ENCODE measurements at regions not wholly inside any gene's neighbourhood (a gene's known extent, or its start where the extent isn't known, plus 50 kb on each side); places are given as distances from the start of the nearest gene placed in this dataset.
"Not testable (repeated sequence)": the region's sequence is repeated elsewhere in the genome, so short reads cannot be mapped to it uniquely, and the experiment has no call there.

DNA sequence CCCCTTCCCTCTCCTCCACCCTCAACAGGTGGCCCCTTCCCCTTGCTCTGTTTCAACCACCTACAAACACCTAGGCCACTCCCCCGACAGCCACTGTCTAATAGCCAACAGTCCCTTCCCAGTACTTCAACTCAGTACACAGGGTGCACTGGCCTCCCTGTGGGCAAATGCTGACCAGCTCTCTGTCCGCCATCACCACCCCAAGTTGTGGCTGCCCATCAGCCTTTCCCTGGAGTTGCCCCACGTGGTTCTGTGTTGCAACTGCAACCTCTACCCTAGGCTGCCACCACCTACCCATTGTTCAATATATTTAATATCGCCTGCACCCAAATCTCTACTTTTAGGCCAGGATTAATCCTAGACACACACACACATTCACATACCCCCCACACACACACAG is 173.5 kb downstream of the MREG start:
- DNase-seq (ENCODE audit: low spot score) = no peak
- in situ Hi-C loops (cut with HindIII; ENCODE audit: low sequenced_read_pairs) = no loop called here

DNA sequence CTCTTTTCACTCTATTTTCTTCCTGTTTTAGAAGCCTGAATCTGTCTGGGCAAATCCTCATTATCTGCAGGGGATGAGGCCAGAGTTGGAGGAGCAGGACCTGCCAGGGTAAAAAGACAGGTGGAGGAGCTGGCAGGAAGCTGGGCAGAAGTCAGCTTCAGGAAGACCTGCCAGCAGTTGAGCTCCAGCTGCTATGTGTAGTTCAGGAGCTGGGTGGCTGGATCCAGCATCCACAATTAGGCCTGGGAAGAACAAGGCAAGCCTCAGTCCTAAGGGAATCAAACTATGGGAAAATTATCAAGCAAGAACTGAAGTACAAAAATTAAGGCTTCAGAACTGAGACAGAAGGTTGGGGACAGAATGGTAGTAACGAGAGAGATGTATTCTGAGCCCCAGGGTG is 174.0 kb downstream of the MREG start:
- in situ Hi-C loops (cut with HindIII; ENCODE audit: low sequenced_read_pairs) = no loop called here

DNA sequence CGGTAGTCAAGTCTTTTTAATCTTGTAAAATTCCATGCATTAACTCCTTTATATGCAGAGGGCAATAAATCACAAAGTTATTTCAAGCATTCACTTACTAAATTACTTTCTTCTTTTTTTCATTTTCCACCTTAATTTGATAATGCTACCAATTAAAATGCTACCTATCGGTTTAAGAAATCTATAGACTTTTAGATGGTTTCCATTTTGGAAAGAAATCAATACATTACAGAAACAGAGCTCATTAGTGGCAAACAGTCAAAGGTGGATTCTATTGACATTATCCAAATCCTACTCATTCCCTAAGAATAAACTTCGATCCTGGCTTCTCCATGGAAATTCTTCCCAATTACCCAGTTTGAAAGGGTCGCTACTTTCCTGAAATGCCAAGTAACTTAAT is 176.5 kb downstream of the MREG start:
- DNase-seq (ENCODE audit: low spot score) = no peak
- in situ Hi-C loops (cut with HindIII; ENCODE audit: low sequenced_read_pairs) = no loop called here

More for the DNA sequence above, 174.0 kb downstream of the MREG start:
- DNase-seq (ENCODE audit: low spot score) = no peak

DNA sequence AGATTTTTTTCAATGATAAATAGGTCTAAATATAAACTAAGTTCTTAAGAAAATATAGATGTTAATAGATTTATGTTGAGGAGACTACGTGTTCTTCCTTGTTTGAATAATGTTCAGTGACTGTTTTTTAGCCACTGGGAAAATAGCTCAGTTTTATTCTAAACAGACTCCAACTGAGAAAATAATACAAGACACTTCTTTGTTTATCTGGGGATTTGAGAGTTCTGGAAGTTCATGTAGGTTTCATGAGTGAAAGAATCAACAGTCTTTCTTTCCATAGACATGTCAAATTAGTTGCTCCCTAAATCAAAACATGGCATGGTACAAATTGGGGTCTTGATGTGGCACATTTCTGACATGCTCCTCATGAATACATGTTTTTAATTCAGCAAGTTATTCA is 177.7 kb downstream of the MREG start:
- in situ Hi-C loops (cut with HindIII; ENCODE audit: low sequenced_read_pairs) = no loop called here

DNA sequence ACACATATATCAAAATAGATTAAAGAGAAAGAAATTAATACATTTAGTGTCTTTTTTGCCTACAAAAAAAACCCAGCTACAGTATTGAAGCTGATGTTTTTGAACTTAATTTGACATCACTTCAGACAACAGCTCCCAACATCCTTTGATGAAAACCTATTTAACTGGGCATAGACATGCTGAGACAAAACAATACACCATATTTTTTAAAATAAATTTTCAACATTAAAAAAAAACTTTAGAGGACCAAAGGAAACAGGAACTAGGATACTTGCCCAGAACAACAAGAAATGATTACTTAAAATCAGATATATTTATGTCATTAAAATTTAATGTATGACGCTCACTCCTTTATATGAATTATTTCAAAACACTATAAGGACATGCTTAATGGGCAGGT is 178.1 kb downstream of the MREG start:
- DNase-seq (ENCODE audit: low spot score) = no peak
- in situ Hi-C loops (cut with HindIII; ENCODE audit: low sequenced_read_pairs) = no loop called here

More for the DNA sequence above, 177.7 kb downstream of the MREG start:
- DNase-seq (ENCODE audit: low spot score) = no peak

DNA sequence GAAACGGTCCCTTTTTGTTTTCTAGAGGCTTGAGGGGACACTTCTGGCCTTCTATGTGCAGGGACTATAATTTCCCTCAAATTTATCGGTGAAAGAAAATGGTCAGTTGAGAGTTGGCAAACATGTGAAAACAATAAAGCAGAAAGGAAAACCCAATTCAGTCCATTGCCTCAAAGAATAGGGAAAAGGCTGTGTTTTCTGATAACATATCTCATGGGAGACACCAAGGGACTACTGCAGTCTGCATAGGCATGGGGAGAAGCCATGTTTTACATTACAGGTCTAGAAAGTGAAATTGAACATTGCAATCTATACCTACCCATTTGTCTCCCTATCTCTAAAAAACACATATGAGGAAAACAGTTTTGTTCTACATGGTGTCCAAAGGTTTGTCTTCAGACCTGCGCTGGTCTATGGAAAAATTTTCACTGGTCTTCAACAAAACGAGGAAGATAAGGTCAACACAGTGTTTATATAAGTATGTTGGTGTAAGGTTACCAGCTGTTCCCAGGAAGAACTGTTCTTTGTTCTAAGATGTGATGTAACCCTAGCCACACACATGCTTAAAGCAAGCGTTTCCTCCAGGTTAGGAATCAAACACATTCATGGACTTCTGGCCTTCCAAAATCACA is 179.7 kb downstream of the MREG start:
- DNase-seq (ENCODE audit: low spot score) = no peak
- in situ Hi-C loops (cut with HindIII; ENCODE audit: low sequenced_read_pairs) = no loop called here

DNA sequence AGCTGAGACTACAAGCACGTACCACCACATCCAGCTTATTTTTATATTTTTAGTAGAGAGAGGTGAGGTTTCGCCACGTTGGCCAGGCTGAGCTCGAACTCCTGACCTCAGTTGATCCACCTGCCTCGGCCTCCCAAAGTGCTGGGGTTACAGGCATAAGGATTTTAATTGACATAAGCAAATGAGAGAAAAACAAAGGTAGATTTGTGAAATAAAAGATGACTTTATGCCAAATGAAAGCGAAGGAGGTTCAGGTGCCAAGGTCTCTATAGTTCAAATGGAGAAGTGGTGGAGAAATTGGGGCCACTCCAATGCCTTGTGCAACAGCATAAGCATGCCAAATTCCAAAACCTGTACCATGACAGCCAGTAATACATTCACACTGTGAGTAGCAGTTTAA is 180.6 kb downstream of the MREG start:
- in situ Hi-C loops (cut with HindIII; ENCODE audit: low sequenced_read_pairs) = no loop called here
- DNase-seq (ENCODE audit: low spot score) = no peak

DNA sequence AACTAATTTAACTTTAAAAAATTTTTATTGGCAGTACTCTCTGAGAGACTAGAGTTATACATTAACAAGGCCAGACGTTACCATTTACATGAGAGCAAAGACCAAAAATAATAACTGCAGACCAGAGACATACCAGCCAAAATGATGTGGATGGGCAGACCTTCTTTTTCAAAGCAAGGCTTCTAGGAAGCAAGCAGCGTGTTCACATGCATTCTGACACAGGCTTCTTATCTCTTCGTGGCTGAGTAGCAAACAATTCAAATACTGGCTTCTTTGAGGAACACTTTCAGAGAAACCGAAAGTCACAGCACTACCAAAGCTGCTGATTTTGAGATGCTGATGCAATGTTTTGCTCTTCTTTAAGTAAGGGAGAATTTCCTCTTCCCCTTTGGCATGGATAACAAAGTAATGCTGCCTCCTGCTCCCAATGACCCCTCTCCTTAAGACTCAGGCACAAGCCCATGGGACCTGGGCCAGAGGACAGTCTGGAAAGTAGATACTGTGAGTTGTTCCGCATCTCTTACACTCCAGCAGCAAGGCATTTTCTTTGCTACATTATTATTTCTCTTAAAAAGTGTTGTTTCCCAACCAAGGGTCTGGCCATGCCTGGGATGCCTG is 181.9 kb downstream of the MREG start:
- no peak for DNase-seq (ENCODE audit: low spot score)
- in situ Hi-C loops (cut with HindIII; ENCODE audit: low sequenced_read_pairs) = no loop called here

DNA sequence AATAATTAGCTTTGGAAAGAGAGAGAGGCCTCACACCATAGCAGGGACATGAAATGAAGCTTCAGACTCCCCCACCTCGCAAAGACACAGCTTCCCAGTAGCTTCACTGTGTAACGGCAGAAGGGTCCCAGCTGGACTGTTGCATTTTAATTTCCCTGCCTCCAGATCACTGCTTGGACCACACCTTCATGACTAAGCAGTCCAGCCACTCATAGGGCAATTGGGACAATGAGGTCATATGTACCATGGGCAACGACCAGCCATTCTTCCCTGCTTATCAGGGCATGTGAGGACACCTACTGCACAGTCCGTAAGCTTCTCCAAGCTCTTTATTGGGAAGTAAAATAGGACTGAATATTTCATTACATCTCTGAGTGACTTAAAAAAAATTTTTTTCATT is 183.0 kb downstream of the MREG start:
- DNase-seq (ENCODE audit: low spot score) = no peak
- in situ Hi-C loops (cut with HindIII; ENCODE audit: low sequenced_read_pairs) = no loop called here

DNA sequence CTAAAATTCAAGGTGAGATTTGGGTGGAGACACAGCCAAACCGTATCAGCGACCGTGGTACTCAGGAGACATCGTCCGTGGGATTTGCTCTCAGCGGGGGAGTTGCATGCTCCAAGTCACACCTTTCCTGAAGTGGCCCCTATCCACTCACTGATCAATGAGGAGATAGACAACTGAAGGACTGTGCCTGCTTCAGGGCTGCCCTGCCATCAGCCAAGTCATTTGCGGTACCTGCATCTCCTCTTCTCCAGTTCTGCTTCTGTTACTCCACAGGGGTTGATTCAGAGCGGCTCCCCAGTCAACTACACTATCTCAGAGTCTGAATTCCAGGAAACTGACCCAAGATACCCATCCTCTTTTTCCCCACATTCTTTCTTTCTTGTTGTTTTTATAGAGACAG is 184.1 kb downstream of the MREG start:
- no peak for DNase-seq (ENCODE audit: low spot score)

DNA sequence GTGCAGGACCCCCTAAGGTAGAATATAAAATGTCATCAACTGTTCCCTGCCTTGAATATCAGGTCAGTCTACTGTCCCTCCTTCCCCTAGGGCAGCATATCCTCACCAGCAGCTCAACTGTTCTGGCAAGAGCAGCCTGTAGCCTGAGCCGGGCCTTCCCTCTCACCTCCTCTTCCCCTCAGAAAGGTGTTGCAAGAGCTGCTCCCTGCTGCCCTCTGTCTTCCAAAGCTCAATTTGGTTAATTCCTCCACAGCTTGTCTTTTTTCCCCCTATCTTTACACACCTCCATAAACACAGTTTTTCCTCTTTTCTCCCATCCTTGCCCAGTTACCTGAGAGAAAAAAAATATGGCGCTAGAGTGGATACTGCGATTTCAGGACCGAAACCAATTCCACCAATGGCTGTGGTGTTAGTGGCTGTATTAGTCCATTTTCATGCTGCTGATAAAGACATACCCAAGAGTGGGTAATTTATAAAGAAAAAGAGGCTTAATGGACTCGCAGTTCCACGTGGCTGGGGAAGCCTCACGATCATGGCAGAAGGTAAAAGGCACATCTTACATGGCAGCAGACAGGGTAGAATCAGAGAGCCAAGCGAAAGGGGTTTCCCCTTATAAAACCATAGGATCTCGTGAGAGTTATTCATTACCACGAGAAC is 184.7 kb downstream of the MREG start:
- peak; percentile 8 for DNase-seq (ENCODE audit: low spot score)
- in situ Hi-C loops (cut with HindIII; ENCODE audit: low sequenced_read_pairs) = no loop called here

More for the DNA sequence above, 184.1 kb downstream of the MREG start:
- in situ Hi-C loops (cut with HindIII; ENCODE audit: low sequenced_read_pairs) = no loop called here

DNA sequence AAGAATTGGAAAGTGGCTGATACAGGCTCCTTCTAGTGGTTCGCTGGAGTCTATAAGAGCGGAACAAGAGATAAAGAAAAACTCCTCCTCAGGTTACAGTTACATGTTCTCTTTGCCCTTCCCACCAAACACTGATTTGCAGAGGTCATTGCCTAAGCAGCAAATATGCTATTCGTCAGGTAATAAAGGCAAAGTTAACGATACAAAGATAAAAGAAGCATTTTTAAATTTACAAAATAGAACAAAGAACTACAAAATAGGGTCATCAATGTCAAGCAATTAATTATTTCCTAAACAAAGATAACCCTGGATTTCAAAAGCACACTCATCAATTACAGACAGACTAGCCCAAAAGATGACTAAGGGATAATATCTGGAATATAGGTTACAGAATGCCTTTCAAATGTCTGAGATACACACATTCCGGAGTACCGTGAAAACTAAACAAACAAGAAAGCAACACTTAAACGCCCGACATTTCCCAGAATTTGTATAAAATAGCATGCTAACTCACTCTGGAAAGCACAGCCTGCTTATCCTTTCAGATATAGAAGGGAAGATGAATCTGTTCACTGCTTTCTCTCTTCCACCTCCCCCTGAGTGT is 186.4 kb downstream of the MREG start:
- in situ Hi-C loops (cut with HindIII; ENCODE audit: low sequenced_read_pairs) = no loop called here
- no peak for DNase-seq (ENCODE audit: low spot score)

DNA sequence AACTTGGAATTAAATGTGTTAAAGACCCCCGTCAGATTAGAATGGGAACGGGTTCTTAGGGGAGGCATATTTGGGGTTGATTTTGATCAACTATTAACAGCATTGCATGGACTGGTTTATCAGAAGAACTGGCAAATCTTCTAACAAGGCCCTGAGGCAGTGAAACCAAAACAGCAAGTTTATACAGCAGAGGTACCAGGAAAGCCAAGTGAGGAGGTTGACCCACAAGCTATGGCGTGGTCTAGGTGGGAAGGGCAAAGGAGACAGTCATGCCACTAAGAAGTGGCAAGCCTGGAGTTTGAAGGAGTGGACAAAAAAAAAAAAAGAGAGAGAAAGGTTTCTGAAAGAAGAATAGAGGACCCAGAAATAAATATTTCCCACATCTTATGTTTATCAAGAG is 187.0 kb downstream of the MREG start:
- in situ Hi-C loops (cut with HindIII; ENCODE audit: low sequenced_read_pairs) = no loop called here
- DNase-seq (ENCODE audit: low spot score) = no peak

DNA sequence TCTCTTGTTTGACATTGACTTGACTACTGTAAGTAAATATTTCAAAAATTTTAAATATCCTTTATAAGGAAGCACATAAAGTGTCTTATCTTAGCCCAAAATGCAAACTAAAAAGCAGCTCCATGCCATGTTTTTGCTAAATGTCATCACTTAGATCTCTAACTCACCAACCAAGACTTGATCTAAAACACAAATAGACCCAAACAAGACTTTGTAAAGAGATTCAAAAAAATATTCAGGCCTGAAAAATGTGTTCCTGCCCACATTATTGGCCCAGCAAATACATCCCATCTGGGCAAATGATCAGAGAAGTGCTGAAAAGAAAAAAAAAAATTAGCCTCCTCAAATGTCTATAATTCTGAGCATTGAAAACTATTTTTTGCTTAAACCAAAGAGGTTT is 187.6 kb downstream of the MREG start:
- in situ Hi-C loops (cut with HindIII; ENCODE audit: low sequenced_read_pairs) = no loop called here
- DNase-seq (ENCODE audit: low spot score) = no peak

DNA sequence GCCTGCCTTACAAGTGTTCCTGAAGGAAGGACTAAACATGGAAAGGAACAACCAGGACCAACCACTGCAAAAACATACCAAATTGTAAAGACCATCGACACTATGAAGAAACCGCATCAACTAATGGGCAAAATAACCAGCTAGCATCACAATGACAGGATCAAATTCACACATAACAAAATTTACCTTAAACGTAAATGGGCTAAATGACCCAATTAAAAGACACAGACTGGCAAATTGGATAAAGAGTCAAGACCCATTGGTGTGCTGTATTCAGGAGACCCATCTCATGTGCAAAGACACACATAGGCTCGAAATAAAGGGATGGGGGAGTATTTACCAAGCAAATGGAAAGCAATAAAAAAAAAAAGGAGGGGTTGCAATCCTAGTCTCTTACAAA is 192.1 kb downstream of the MREG start:
- in situ Hi-C loops (cut with HindIII; ENCODE audit: low sequenced_read_pairs); DNase-seq (ENCODE audit: low spot score): not testable (repeated sequence)

DNA sequence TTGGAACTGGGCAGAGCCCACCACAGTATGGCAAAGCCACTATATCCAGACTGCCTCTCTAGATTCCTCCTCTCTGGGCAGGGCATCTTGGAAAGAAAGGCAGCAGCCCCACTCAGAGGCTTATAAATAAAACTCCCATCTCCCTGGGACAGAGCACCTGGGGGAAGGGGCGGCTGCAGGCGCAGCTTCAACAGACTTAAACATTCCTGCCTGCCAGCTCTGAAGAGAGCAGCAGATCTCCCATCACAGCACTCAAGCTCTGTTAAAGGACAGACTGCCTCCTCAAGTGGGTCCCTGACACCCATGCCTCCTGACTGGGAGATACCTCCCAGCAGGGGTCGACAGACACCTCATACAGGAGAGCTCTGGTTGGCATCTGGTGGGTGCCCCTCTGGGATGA is 193.6 kb downstream of the MREG start:
- DNase-seq (ENCODE audit: low spot score); in situ Hi-C loops (cut with HindIII; ENCODE audit: low sequenced_read_pairs): not testable (repeated sequence)

DNA sequence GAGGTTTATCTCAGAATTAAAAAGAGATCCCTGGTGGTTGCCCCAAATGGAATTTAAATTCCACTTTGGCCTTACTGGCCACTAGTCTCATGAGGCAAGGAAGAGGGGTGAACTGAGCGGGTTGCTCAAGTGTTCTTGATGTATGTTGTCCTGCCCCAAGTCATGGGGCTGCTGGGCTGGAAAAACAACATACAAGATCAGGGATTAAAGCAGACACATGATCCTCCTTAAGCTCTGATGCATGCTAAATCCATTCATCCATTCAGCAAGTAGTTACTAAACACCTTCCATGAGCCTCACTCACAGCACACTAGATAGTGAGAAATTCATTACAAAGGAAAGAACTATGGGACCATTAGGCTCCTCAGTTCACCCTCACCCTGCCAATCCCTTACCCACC is 196.3 kb downstream of the MREG start:
- no peak for DNase-seq (ENCODE audit: low spot score)
- in situ Hi-C loops (cut with HindIII; ENCODE audit: low sequenced_read_pairs) = no loop called here

DNA sequence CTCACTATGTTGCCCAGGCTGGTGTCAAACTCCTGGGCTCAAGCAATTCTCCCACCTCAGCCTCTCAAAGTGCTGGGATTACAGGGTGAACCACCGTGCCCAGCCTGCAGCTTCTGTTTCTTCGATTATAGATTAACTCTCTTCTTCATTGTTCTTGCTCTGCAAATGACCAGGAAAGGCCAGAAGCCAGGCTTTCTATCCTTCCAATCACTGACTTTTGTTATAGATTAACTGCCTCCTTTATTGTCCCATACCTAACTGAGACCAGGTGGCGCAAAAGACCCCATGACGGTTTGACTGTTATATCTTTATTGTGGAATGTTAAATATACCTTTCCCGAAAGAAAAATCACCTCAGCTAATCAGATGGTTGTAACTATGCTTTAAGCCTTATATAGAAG is 196.9 kb downstream of the MREG start:
- no peak for DNase-seq (ENCODE audit: low spot score)
- in situ Hi-C loops (cut with HindIII; ENCODE audit: low sequenced_read_pairs) = no loop called here

DNA sequence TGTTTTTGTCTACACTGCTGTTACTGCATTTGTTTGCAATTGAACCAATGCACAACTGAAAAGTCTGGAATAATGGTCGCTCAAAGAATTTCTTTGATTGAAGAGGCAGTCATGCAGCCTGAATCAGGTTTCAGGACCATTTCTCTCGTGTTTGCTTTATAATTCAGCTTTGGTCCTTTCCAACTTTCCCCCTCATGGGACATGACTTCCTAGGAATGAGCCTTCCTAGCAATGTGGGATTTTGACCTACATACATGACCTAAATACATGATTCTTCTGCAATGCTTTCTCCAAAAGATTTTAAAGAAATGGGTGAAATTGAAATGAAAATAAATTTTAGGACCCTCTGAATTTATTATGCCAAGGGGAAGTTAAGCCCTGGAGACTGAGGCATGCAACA is 197.4 kb downstream of the MREG start:
- in situ Hi-C loops (cut with HindIII; ENCODE audit: low sequenced_read_pairs) = no loop called here

DNA sequence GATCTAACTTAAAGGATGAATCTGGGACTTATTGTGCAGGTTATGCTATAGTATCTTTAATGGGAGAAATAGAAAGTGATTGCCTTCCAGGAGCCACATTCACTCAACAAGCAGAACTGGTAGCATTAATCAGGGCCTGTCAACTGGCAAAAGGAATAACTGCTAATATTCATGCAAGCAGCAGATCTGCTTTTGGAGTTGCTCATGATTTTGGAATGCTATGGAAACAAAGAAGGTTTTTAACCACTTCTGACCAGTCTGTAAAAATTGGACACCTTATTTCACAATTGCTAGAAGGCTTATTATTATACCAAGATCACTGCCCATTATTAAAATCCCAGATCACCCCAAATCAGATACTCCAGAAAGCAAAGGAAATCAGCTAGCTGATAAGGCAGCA is 200.4 kb downstream of the MREG start:
- in situ Hi-C loops (cut with HindIII; ENCODE audit: low sequenced_read_pairs) = no loop called here
- DNase-seq (ENCODE audit: low spot score) = no peak

More for the DNA sequence above, 197.4 kb downstream of the MREG start:
- DNase-seq (ENCODE audit: low spot score) = no peak

All from G401 (cell line).